NCI-H510A (cell line): ENCODE measurements at regions not wholly inside any gene's neighbourhood (a gene's known extent, or its start where the extent isn't known, plus 50 kb on each side); places are given as distances from the start of the nearest gene placed in this dataset.

Source experiments
- DNase-seq: peaks from one replicate; lab custom pipeline; 2025; lab: John Stamatoyannopoulos, UW

DNA sequence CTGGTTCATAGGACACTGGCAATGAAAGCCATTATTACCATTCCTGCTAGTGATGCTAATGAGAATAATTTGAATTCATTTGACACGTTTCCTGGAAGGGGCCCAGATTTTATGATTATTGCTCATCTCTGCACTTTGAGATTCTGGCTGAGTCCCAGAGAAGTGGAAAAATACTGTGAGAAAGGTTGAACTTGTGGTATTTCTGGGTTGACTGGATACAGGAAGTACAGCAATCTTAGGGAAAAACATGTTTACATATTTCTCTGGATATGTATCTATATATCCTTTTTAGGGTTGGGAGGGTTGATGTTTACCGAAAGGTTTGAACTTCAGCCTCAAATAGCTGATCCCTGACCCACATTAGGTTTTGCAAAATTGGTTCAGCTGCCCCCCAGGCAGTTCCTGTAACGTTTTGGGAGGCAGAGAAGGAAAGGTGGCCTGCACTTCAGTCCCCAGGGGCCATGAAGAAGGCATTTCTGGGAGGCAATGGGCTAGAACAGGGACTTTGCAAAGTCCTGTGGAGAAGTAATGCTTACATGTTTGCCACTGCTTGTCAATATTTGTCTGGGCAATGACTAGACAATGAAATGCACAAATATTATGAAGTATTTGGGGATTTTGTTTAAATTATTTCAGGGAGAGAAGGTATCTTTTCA is 253.7 kb upstream of the PITRM1 start:
- DNase-seq, result no peak

DNA sequence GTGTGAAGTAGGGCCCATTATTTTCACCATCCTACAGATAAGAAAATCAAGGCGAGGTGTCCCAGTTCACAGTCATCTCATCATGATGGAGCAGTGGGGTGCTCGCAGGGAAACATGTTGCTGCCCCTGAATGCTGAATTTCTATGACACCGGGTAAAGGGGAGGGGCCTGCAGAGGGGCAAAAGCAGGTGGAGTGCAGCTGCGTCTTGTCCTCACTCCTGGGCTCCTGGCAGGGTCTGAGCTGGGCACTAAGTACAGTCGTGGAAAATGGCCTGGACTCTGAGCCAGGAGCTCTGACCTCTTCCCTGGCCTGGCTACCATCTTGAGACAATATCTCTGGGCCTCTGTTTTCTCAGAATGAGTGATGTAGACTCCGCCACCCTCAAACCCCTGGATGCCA is 253.1 kb upstream of the PITRM1 start:
- no peak for DNase-seq

GRCh38 chr10:3425261-3425660 is 252.7 kb upstream of the PITRM1 start:
- no peak for DNase-seq

GRCh38 chr10:3424111-3424851 is 251.7 kb upstream of the PITRM1 start:
- DNase-seq, result no peak

- no peak for DNase-seq
These were observed 250.8 kb upstream of the PITRM1 start for GRCh38 chr10:3423384-3423783.

- DNase-seq, result no peak
These were observed 249.7 kb upstream of the PITRM1 start for GRCh38 chr10:3422282-3422681.

DNA sequence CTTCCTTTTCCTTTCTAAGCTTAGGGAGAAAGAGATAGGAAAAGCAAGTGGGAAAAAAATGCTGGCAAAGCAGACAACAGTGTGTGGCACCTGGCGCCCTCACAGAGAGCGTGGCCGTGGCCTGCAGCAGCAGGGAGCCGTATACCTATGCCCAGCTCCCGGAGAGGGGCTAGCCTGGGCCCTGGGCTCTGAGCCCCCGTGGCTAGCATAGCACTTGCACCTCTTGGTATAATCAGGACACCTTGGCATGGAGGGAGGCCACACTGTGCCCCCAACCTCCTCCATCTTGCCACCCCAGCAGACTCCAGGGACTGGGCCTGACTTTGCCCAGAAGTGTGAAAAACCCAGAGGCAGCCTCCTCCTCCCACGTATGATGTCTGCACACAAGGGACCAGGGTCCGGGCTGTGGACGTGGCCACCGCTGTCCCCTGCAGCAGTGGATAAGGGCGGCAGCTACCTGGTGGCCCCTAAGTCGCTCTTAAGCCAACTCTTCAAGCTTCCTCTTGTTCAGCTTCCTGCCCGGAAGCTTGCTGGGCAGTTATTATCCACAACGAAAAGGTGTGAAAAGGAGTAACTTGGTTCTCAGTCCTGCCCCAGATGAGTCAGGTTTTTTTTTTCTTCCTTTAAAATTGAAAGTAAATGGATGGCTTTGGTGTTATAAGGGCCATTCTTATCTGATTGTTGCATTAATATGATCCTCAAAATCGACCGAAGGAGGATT is 249.1 kb upstream of the PITRM1 start:
- DNase-seq, result no peak

DNA sequence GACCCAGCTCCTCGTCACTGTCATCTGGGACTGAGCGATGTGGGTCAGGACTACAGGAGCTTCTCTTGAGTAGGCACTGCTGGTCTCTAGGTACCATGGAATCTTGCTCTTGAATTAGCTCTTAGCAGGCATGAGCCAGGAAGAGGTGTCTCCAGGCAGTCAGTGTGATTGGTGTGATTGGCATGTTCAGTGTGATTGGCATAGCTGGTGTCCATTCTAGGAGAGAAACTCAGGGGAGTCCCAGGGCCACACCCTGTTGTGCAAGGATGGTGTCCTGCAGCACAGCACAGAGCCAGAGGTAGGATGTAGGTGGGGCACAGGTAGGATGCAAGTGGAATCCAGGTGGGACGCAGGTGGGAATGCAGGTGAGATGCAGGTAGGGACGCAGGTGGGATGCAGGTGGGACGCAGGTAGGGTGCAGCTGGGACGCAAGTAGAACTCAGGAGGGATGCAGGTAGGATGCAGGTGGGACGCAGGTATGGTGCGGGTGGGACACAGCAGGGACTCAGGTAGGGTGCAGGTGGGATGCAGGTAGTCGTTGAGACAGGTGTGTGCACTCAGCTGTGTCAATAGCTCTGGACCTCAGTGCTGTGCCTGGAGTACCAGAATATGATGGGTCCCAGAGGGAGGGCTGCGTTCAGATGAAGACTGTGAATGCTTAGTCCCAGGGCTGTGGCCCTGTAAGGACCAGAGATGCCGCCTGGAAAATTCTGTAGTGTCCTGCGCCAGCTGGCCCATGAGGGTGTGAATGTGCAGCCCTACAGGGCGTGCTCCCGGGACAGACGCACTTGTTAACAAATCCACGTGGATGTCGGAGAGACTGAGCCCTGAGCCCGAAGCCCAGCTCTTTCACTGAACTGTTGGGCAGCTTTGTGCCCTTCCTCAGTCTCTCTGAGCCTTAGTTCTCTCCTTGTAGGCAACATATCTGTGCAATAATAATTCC is 248.2 kb upstream of the PITRM1 start:
- DNase-seq, result no peak

DNA sequence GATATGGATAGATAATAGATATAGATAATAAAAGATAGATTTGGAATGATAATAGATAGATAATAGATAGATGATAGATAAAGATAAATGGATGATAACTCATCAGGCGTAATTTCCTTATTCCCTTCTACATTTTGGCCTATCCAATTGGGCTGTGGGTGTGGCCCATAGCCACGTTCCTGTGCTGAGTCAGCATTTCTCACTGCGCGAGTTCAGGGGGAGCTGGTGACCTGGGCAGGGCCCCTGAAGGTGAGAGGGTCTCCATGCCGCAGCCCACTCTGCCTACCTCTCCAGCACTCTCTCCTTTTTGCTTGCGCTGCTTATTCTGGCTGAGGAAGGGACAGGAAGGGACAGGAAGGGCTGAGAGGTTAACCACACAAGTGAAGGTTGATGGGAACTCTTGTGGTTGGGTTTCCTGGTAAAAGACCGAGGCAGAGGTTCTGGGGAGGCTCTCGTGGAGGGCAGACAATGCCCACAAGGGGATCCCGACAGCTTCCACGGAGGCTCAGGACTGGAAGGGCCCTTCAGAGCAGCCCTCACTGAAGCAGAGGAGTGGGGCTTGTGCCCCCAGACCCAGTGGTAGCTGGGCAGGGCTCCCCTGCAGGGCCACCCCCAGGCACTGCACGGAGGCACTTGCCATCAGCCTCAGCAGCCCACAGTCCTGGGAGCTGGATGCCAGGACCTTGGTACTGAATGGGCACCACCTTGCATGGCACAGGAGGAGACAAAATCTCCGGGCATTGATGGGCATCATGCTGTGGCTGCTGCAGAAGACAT is 247.3 kb upstream of the PITRM1 start:
- no peak for DNase-seq

DNA sequence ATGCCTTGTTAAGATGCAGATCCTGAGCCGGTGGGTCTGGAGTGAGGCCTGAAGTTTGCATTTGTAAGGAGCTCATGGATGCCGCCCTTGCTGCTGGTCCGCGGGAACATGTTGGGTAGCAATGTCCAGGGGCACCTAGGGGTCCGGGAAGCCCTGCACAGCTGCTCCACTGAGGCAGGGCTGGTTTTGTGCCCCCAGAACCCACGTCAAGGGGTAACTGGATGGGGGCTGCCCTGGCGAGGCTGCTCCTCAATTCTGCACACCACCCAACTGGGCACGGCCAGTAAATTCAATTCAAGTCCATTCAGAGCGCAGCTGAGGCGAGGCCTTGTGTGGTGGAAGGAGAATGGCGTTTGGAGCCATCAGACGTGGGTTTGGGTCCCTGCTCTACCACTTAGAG is 246.3 kb upstream of the PITRM1 start:
- DNase-seq, result no peak

DNA sequence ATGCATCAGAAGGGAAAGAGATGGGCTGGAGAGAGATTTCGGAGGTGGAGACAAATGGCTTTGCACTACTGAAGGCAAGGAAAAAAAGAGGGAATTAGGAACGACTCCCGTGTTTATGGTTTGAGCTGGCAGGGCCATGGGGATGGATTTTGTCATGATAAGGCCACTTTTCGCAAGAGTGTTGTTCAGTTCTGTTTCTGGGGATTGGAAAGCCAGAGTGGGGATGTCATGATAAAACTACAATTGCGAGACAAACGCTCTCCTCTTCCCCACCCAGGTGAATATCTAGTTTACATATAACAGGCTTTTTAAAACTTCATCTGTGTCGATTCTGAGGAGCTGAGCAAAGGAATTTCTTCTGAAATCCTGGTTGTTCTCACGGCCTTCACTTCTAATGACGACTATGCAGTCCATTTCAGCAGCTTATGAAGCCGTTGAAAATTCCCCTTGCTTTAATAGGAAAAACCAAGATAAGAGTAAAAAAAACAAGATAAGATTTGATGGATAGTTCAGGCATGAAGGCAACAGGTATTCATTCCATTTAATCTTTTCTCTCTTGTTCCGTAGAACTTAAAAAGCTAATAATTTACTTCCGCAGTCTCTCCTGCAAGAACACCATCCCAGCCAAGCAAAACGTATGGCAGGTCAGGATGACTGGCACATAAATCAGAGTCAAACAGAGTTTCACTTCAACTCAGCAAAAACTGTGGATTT is 245.6 kb upstream of the PITRM1 start:
- DNase-seq, result no peak

DNA sequence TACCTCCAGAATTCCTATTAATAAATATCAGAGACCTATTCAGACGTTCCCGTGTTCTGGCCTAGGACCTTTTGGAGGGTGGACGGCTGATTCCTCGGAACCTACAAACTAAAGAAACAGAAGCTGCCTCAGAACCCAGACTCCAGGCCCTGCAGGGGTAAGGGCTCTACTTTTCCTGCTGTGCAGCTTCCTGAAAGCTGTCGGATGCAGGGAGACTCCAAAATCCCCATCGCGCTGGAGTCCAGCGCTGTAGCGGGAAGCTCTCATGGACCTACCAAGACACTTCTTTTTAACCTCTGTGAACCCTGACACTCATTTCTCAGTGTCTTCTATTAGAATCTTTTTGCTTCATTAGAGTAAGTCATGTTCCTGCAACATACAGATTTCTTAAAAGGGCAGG is 244.5 kb upstream of the PITRM1 start:
- no peak for DNase-seq

DNA sequence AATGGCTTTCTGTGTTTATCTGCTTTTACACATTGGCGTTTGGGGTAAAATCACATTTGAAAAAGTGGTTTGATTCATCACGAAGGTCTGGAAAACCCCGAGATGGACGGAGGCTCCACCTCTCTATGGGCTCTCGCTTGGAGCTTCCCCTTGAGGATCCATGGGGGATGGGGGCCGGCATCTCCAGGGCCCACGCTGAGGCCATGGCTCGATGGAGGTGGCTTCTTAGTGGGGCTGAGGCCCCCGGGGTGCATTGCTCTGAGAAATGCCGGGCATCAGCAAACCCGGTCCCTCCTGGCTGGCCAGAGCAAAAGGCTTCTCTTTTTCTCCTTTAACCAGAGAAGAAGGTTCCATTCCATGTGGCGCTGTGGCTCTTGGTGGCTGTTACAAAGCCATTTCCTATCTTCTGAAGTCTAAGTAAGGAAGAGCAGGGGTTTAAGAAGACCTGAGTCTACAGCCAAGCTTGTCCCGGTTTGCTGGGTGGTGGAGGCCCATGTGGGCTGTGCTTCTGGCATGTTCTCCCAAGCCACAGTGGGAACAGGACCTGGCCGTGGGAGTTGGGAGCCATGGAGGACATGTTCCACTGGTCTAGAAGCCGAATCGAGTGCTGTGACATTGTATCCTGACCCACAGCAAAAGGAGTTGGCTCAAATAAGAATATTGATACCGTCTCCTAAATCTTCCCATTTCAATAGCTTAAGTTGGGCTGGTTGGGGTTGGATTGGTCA is 243.5 kb upstream of the PITRM1 start:
- no peak for DNase-seq

DNA sequence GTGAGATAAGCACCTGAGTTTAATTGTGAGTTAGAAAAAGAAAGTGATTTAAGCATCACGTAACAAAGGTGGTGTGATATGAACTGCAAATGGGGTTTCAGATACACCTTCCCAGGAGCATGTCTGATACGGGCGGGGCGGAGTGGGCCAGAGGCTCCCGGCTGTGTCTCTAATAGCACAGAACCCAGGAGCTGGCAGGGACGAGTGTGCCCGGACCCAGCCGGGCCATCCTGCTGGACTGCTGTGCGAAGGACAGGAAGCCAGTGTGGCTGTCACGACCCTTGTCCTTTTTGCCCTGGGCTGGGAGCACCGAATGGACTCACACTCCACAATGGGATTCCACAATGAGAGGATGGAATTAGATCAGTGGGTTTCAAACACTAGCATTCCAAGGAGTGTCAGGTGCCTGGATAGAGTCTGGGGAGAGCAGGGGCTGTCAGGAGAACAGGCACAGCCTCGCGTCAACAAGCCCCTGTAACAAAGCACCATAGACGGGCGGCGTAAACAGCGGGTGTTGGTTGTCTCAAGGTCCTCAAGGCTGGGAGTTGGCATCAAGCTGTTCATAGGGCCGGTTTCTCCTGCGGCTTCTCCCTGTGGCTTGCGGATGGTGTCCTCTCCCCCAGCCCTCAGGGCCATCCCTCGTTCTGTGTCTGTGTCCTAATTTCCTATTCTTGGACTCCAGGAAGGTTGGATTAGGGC is 242.6 kb upstream of the PITRM1 start:
- DNase-seq, result no peak

DNA sequence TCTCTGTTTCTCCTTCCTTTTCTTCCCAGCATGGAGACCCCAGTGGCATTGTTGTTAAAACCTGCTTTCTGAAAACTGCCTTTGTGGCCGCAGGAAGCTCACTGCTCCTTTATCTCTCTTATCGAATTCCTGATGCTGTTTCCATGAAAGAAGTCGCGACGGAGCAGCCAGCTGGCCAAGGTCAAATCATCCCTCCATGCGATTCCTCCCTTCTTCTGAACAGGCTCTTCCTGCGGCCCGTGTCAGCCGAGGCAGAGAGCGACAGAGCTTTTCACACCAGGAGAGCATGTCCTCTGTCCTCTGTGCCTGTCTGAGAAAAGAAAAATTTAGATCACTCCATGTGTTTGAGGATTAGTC is 242.1 kb upstream of the PITRM1 start:
- no peak for DNase-seq

- DNase-seq, result no peak
These were observed 241.5 kb upstream of the PITRM1 start for GRCh38 chr10:3413937-3414666.

GRCh38 chr10:3412646-3413045 is 240.1 kb upstream of the PITRM1 start:
- DNase-seq, result no peak

- DNase-seq, result no peak
These were observed 239.5 kb upstream of the PITRM1 start for GRCh38 chr10:3412071-3412582.

- no peak for DNase-seq
These were observed 238.5 kb upstream of the PITRM1 start for GRCh38 chr10:3411044-3411443.
